ENCODE measurements at regions not wholly inside any gene's neighbourhood (a gene's known extent, or its start where the extent isn't known, plus 50 kb on each side); places are given as distances from the start of the nearest gene placed in this dataset.

DNA sequence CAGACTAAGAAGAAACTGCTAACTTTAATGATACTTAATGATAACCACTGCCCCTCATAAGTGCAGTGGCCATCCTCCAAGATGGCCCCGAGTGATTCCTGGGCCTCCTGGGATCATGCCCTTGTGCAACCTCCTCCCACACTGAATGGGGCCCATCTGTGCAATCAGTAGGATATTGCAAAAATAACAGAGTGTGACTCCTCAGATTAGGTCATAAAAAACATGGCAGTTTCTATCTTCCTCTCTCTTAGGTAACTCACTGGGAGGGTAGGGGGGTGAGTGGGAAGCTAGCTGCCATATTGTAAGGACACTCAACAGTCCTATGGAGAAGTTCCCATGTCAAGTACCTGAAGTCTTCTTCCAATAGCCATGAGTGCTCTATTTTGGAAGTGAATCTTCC, 173.0 kb downstream of the SHQ1 start:
- no peak overlapping the region for H3K4ac ChIP-seq (ENCODE audit: low read length)
- no peak overlapping the region for H3K14ac ChIP-seq (ENCODE audit: low read length)
- no peak overlapping the region for H3K9ac ChIP-seq (ENCODE audit: low read depth, low read length, poor library complexity)
- H4K8ac ChIP-seq (ENCODE audit: low read depth, low read length) = no peak overlapping the region
- H2BK120ac ChIP-seq (ENCODE audit: low read depth, low read length) = no peak overlapping the region
- H3K18ac ChIP-seq (ENCODE audit: low read length) = no peak overlapping the region
- H3K79me1 ChIP-seq (ENCODE audit: low read depth, low read length) = no peaks in the 10 kb centered on the region
- DNase-seq (ENCODE audit: low spot score) = no peak
- H3K9me3 ChIP-seq (replicated peaks in 1 of 2; ENCODE audit: control insufficient read depth in 2 of 2, insufficient read depth in 1 of 2, low read depth in 1 of 2, low read length in 2 of 2) = no peaks in the 10 kb centered on the region
- no peak overlapping the region for H2BK15ac ChIP-seq (ENCODE audit: low read length)
- peaks cover 0 to 1% of the 10 kb centered on the region in 2 donors for H3K4me1 ChIP-seq (ENCODE audit: control insufficient read depth in 2 of 2, insufficient read depth in 1 of 2, low read depth in 1 of 2, low read length in 2 of 2)
- H3K27me3 ChIP-seq (ENCODE audit: control insufficient read depth in 3 of 3, insufficient read depth in 3 of 3, low read depth in 1 of 3, low read length in 3 of 3) = peaks cover 0 to 9% (median 0%) of the 10 kb centered on the region in 3 experiments
- no peak overlapping the region for H2BK5ac ChIP-seq (ENCODE audit: low read length)
- H3K36me3 ChIP-seq (replicated peaks in 1 of 2; ENCODE audit: control insufficient read depth in 2 of 2, insufficient read depth in 2 of 2, low read length in 2 of 2) = no peaks in the 10 kb centered on the region
- H3K4me3 ChIP-seq (ENCODE audit: low read length in 2 of 2) = no peak overlapping the region
- no CpG with 5 or more reads among the region's 1 CpG for WGBS, 2 donors (ENCODE audit: extremely low coverage in 2 of 2, insufficient read length in 2 of 2, insufficient replicate concordance in 1 of 2)
- no peak overlapping the region for H2BK12ac ChIP-seq (ENCODE audit: low read length)
- H2AK5ac ChIP-seq (ENCODE audit: low read depth, low read length) = no peak overlapping the region
- no peak overlapping the region for H4K91ac ChIP-seq (ENCODE audit: low read depth, low read length, poor library complexity)
- H3K27ac ChIP-seq (replicated peaks; ENCODE audit: low read length) = no peak overlapping the region
- no peak overlapping the region for H2AFZ ChIP-seq (ENCODE audit: low read length)
- no peak overlapping the region for H3K4me2 ChIP-seq (ENCODE audit: insufficient read depth, low read length, poor library complexity, severe bottlenecking)
- H3K23ac ChIP-seq (ENCODE audit: low read depth, low read length, poor library complexity) = no peak overlapping the region

DNA sequence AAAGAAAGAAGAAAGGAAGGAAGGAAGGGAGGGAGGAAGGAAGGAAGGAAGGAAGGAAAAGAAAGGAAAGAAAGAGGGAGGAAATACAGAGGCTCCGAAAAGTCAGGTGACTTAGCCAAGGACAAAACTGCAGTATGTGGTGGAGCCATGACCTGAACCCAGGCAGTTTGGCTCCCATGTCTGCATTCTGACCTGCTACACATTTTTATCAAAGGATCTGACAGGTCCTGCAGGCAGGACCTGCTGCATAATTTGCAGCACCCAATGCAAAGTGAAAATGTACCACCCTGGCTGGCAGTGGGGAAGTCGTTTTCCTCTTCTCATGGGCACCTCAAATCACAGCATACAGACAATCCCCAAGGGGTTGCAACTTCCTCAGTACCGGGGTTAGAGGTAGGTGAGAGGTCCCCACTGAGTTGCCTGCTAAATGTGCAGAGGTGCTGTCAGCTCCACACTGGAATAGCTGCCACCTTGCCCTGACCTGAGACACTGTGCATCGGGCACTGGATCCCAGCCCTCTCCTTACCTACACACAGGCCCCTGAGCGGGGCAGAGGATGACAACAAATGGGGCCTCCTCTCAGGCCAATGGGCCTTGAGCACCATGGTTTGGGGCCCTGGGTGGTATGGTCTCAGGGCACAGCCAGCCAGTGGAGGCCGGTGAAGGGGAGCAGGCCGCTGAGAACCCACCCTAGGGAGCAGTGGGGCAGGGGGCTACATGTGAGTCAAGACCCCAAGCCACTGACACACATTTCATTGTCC, 175.1 kb downstream of the SHQ1 start:
- no peaks in the 10 kb centered on the region for H3K79me1 ChIP-seq (ENCODE audit: low read depth, low read length)
- no peak overlapping the region for H2BK5ac ChIP-seq (ENCODE audit: low read length)
- DNase-seq (ENCODE audit: low spot score) = no peak
- H3K27ac ChIP-seq (replicated peaks; ENCODE audit: low read length) = no peak overlapping the region
- H3K4me2 ChIP-seq (ENCODE audit: insufficient read depth, low read length, poor library complexity, severe bottlenecking) = no peak overlapping the region
- no peaks in the 10 kb centered on the region for H3K9me3 ChIP-seq (replicated peaks in 1 of 2; ENCODE audit: control insufficient read depth in 2 of 2, insufficient read depth in 1 of 2, low read depth in 1 of 2, low read length in 2 of 2)
- no peak overlapping the region for H2BK12ac ChIP-seq (ENCODE audit: low read length)
- peaks cover 0 to 9% (median 0%) of the 10 kb centered on the region in 3 experiments for H3K27me3 ChIP-seq (ENCODE audit: control insufficient read depth in 3 of 3, insufficient read depth in 3 of 3, low read depth in 1 of 3, low read length in 3 of 3)
- no peak overlapping the region for H2AFZ ChIP-seq (ENCODE audit: low read length)
- H4K91ac ChIP-seq (ENCODE audit: low read depth, low read length, poor library complexity) = no peak overlapping the region
- no peaks in the 10 kb centered on the region for H3K4me1 ChIP-seq (ENCODE audit: control insufficient read depth in 2 of 2, insufficient read depth in 1 of 2, low read depth in 1 of 2, low read length in 2 of 2)
- no peak overlapping the region for H3K9ac ChIP-seq (ENCODE audit: low read depth, low read length, poor library complexity)
- no peak overlapping the region for H2BK120ac ChIP-seq (ENCODE audit: low read depth, low read length)
- H3K4me3 ChIP-seq (ENCODE audit: low read length in 2 of 2) = no peak overlapping the region
- H2AK5ac ChIP-seq (ENCODE audit: low read depth, low read length) = no peak overlapping the region
- peak overlapping the region; percentile 15 for H3K18ac ChIP-seq (ENCODE audit: low read length)
- WGBS, 2 donors (ENCODE audit: extremely low coverage in 2 of 2, insufficient read length in 2 of 2, insufficient replicate concordance in 1 of 2) = no CpG with 5 or more reads among the region's 7 CpGs
- no peak overlapping the region for H3K4ac ChIP-seq (ENCODE audit: low read length)
- no peak overlapping the region for H3K14ac ChIP-seq (ENCODE audit: low read length)
- no peaks in the 10 kb centered on the region for H3K36me3 ChIP-seq (replicated peaks in 1 of 2; ENCODE audit: control insufficient read depth in 2 of 2, insufficient read depth in 2 of 2, low read length in 2 of 2)
- no peak overlapping the region for H2BK15ac ChIP-seq (ENCODE audit: low read length)
- no peak overlapping the region for H3K23ac ChIP-seq (ENCODE audit: low read depth, low read length, poor library complexity)
- H4K8ac ChIP-seq (ENCODE audit: low read depth, low read length) = no peak overlapping the region

DNA sequence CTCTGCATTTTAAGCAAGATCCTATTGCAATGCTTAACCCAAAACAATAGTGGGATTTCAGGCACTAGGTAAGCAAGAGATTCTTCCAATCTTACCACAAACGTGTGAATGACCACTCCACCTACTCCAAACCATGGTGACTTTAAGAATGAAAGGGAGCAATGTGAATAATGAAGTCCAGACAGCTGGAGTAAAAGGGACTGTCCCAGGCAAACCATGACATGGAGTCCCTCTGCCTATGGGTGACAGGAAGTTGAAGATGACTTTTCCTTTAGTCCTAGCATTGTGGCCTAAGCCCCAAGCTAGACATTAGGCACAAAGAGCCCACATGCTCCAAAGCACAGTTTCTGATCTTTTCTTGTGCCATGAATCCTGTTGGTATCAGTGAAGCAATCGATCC, 179.0 kb downstream of the SHQ1 start:
- no peak overlapping the region for H2BK5ac ChIP-seq (ENCODE audit: low read length)
- no CpG with 5 or more reads among the region's 2 CpGs for WGBS, 2 donors (ENCODE audit: extremely low coverage in 2 of 2, insufficient read length in 2 of 2, insufficient replicate concordance in 1 of 2)
- no peak overlapping the region for H2BK15ac ChIP-seq (ENCODE audit: low read length)

DNA sequence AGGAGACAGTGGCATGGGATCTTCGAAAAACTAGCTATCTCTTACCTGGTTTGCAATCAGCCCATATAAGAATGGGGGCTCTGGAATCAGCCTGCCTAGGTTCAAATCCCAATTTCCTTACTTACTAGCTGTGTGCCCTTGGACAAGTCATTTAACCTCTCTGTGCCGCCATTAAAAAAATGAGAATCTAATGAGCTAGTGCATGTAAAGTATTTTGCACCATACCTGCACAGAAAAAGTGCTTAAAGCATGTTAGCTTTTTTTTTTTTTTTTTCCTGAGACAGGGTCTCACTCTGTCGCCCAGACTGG, 181.8 kb downstream of the SHQ1 start:
- Histone ChIP-seq H3K18ac (ENCODE audit: low read length) (no peak overlapping the region), H2BK120ac (ENCODE audit: low read depth, low read length) (no peak overlapping the region), H3K14ac (ENCODE audit: low read length) (no peak overlapping the region), H3K23ac (ENCODE audit: low read depth, low read length, poor library complexity) (no peak overlapping the region), H3K9me3 (replicated peaks in 1 of 2; ENCODE audit: control insufficient read depth in 2 of 2, insufficient read depth in 1 of 2, low read depth in 1 of 2, low read length in 2 of 2) (no peaks in the 10 kb centered on the region), H3K9ac (ENCODE audit: low read depth, low read length, poor library complexity) (no peak overlapping the region), H3K36me3 (replicated peaks in 1 of 2; ENCODE audit: control insufficient read depth in 2 of 2, insufficient read depth in 2 of 2, low read length in 2 of 2) (no peaks in the 10 kb centered on the region), H4K8ac (ENCODE audit: low read depth, low read length) (no peak overlapping the region), H2AK5ac (ENCODE audit: low read depth, low read length) (no peak overlapping the region), H2BK5ac (ENCODE audit: low read length) (no peak overlapping the region), H4K91ac (ENCODE audit: low read depth, low read length, poor library complexity) (no peak overlapping the region), H2BK12ac (ENCODE audit: low read length) (no peak overlapping the region), H3K4me3 (ENCODE audit: low read length in 2 of 2) (no peak overlapping the region), H2BK15ac (ENCODE audit: low read length) (no peak overlapping the region), H2AFZ (ENCODE audit: low read length) (no peak overlapping the region), H3K27me3 (ENCODE audit: control insufficient read depth in 3 of 3, insufficient read depth in 3 of 3, low read depth in 1 of 3, low read length in 3 of 3) (no peaks in the 10 kb centered on the region), H3K4ac (ENCODE audit: low read length) (no peak overlapping the region), H3K79me1 (ENCODE audit: low read depth, low read length) (no peaks in the 10 kb centered on the region), H3K27ac (replicated peaks; ENCODE audit: low read length) (no peak overlapping the region), H3K4me2 (ENCODE audit: insufficient read depth, low read length, poor library complexity, severe bottlenecking) (no peak overlapping the region), H3K4me1 (ENCODE audit: control insufficient read depth in 2 of 2, insufficient read depth in 1 of 2, low read depth in 1 of 2, low read length in 2 of 2) (peaks cover 0 to 1% of the 10 kb centered on the region in 2 donors)
- DNase-seq (ENCODE audit: low spot score) = no peak
- no CpG with 5 or more reads among the region's 3 CpGs for WGBS, 2 donors (ENCODE audit: extremely low coverage in 2 of 2, insufficient read length in 2 of 2, insufficient replicate concordance in 1 of 2)

More for the DNA sequence above, 179.0 kb downstream of the SHQ1 start:
- Histone ChIP-seq H3K4me2 (ENCODE audit: insufficient read depth, low read length, poor library complexity, severe bottlenecking) (no peak overlapping the region), H3K79me1 (ENCODE audit: low read depth, low read length) (no peaks in the 10 kb centered on the region), H4K8ac (ENCODE audit: low read depth, low read length) (no peak overlapping the region), H2AK5ac (ENCODE audit: low read depth, low read length) (no peak overlapping the region), H2AFZ (ENCODE audit: low read length) (no peak overlapping the region), H3K14ac (ENCODE audit: low read length) (no peak overlapping the region), H3K18ac (ENCODE audit: low read length) (no peak overlapping the region), H3K9ac (ENCODE audit: low read depth, low read length, poor library complexity) (no peak overlapping the region), H2BK120ac (ENCODE audit: low read depth, low read length) (no peak overlapping the region), H3K27me3 (ENCODE audit: control insufficient read depth in 3 of 3, insufficient read depth in 3 of 3, low read depth in 1 of 3, low read length in 3 of 3) (peaks cover 0 to 6% (median 0%) of the 10 kb centered on the region in 3 experiments), H3K4me3 (ENCODE audit: low read length in 2 of 2) (no peak overlapping the region), H3K4me1 (ENCODE audit: control insufficient read depth in 2 of 2, insufficient read depth in 1 of 2, low read depth in 1 of 2, low read length in 2 of 2) (no peaks in the 10 kb centered on the region), H2BK12ac (ENCODE audit: low read length) (no peak overlapping the region), H3K36me3 (replicated peaks in 1 of 2; ENCODE audit: control insufficient read depth in 2 of 2, insufficient read depth in 2 of 2, low read length in 2 of 2) (no peaks in the 10 kb centered on the region), H3K9me3 (replicated peaks in 1 of 2; ENCODE audit: control insufficient read depth in 2 of 2, insufficient read depth in 1 of 2, low read depth in 1 of 2, low read length in 2 of 2) (no peaks in the 10 kb centered on the region), H4K91ac (ENCODE audit: low read depth, low read length, poor library complexity) (no peak overlapping the region), H3K27ac (replicated peaks; ENCODE audit: low read length) (no peak overlapping the region), H3K23ac (ENCODE audit: low read depth, low read length, poor library complexity) (no peak overlapping the region), H3K4ac (ENCODE audit: low read length) (no peak overlapping the region)
- no peak for DNase-seq (ENCODE audit: low spot score)

Data from neuronal stem cell (in vitro differentiated cells).